ENCODE measurements at regions not wholly inside any gene's neighbourhood (a gene's known extent, or its start where the extent isn't known, plus 50 kb on each side); places are given as distances from the start of the nearest gene placed in this dataset.
"Not testable (repeated sequence)": the region's sequence is repeated elsewhere in the genome, so short reads cannot be mapped to it uniquely, and the experiment has no call there.

GRCh38 chr7:85708221-85708620 lies 521.4 kb upstream of the SEMA3D start:
- intact Hi-C loops (cut with micrococcal nuclease), result no loop called here
- Mint-ChIP-seq H3K4me3 (no peak overlapping the region), H3K9me3 (no peaks in the 10 kb centered on the region), H3K4me1 (ENCODE audit: low read depth) (peaks cover 8% of the 10 kb centered on the region), H3K27ac (no peak overlapping the region), H3K27me3 (no peaks in the 10 kb centered on the region), H3K36me3 (ENCODE audit: low read depth) (no peaks in the 10 kb centered on the region)

- H3K9me3 Mint-ChIP-seq, result no peaks in the 10 kb centered on the region
- no peaks in the 10 kb centered on the region for H3K36me3 Mint-ChIP-seq (ENCODE audit: low read depth)
- no peak overlapping the region for H3K27ac Mint-ChIP-seq
- intact Hi-C loops (cut with micrococcal nuclease), result no loop called here
- H3K4me3 Mint-ChIP-seq, result no peak overlapping the region
- H3K4me1 Mint-ChIP-seq (ENCODE audit: low read depth), result no peaks in the 10 kb centered on the region
- H3K27me3 Mint-ChIP-seq, result no peaks in the 10 kb centered on the region
These were observed 518.2 kb upstream of the SEMA3D start for GRCh38 chr7:85705076-85705475.

GRCh38 chr7:85703251-85704010 lies 516.6 kb upstream of the SEMA3D start:
- H3K4me3 Mint-ChIP-seq, result no peak overlapping the region
- H3K9me3 Mint-ChIP-seq, result no peaks in the 10 kb centered on the region
- no peaks in the 10 kb centered on the region for H3K4me1 Mint-ChIP-seq (ENCODE audit: low read depth)
- no peaks in the 10 kb centered on the region for H3K27me3 Mint-ChIP-seq
- intact Hi-C loops (cut with micrococcal nuclease), result no loop called here
- H3K27ac Mint-ChIP-seq, result no peak overlapping the region
- no peaks in the 10 kb centered on the region for H3K36me3 Mint-ChIP-seq (ENCODE audit: low read depth)

GRCh38 chr7:85702348-85702747 lies 515.5 kb upstream of the SEMA3D start:
- Mint-ChIP-seq H3K36me3 (ENCODE audit: low read depth) (no peaks in the 10 kb centered on the region), H3K4me3 (no peak overlapping the region), H3K4me1 (ENCODE audit: low read depth) (no peaks in the 10 kb centered on the region), H3K27ac (no peak overlapping the region), H3K9me3 (no peaks in the 10 kb centered on the region), H3K27me3 (no peaks in the 10 kb centered on the region)
- intact Hi-C loops (cut with micrococcal nuclease), result no loop called here

- H3K27ac Mint-ChIP-seq, result no peak overlapping the region
- intact Hi-C loops (cut with micrococcal nuclease), result no loop called here
- H3K27me3 Mint-ChIP-seq, result no peaks in the 10 kb centered on the region
- no peaks in the 10 kb centered on the region for H3K4me1 Mint-ChIP-seq (ENCODE audit: low read depth)
- no peak overlapping the region for H3K4me3 Mint-ChIP-seq
- H3K9me3 Mint-ChIP-seq, result no peaks in the 10 kb centered on the region
- H3K36me3 Mint-ChIP-seq (ENCODE audit: low read depth), result no peaks in the 10 kb centered on the region
These were observed 512.6 kb upstream of the SEMA3D start for GRCh38 chr7:85699482-85699881.

GRCh38 chr7:85695533-85695932 lies 508.7 kb upstream of the SEMA3D start:
- Mint-ChIP-seq H3K27ac (no peak overlapping the region), H3K27me3 (no peaks in the 10 kb centered on the region), H3K36me3 (ENCODE audit: low read depth) (no peaks in the 10 kb centered on the region), H3K4me1 (ENCODE audit: low read depth) (peaks cover 4% of the 10 kb centered on the region), H3K4me3 (no peak overlapping the region), H3K9me3 (no peaks in the 10 kb centered on the region)
- intact Hi-C loops (cut with micrococcal nuclease), result no loop called here

GRCh38 chr7:85695041-85695440 lies 508.2 kb upstream of the SEMA3D start:
- Mint-ChIP-seq H3K4me3 (no peak overlapping the region), H3K9me3 (no peaks in the 10 kb centered on the region), H3K27me3 (no peaks in the 10 kb centered on the region), H3K4me1 (ENCODE audit: low read depth) (peaks cover 4% of the 10 kb centered on the region), H3K36me3 (ENCODE audit: low read depth) (no peaks in the 10 kb centered on the region), H3K27ac (no peak overlapping the region)
- intact Hi-C loops (cut with micrococcal nuclease), result no loop called here

GRCh38 chr7:85693326-85693725 lies 506.5 kb upstream of the SEMA3D start:
- intact Hi-C loops (cut with micrococcal nuclease), result no loop called here
- H3K27me3 Mint-ChIP-seq, result no peaks in the 10 kb centered on the region
- no peaks in the 10 kb centered on the region for H3K36me3 Mint-ChIP-seq (ENCODE audit: low read depth)
- peaks cover 4% of the 10 kb centered on the region for H3K4me1 Mint-ChIP-seq (ENCODE audit: low read depth)
- no peaks in the 10 kb centered on the region for H3K9me3 Mint-ChIP-seq
- no peak overlapping the region for H3K27ac Mint-ChIP-seq
- no peak overlapping the region for H3K4me3 Mint-ChIP-seq

- Mint-ChIP-seq H3K4me3 (no peak overlapping the region), H3K4me1 (ENCODE audit: low read depth) (peaks cover 4% of the 10 kb centered on the region), H3K36me3 (ENCODE audit: low read depth) (no peaks in the 10 kb centered on the region), H3K27me3 (no peaks in the 10 kb centered on the region), H3K9me3 (peaks cover 23% of the 10 kb centered on the region), H3K27ac (no peak overlapping the region)
- intact Hi-C loops (cut with micrococcal nuclease), result no loop called here
These were observed 501.9 kb upstream of the SEMA3D start for GRCh38 chr7:85688712-85689111.

- no peaks in the 10 kb centered on the region for H3K4me1 Mint-ChIP-seq (ENCODE audit: low read depth)
- H3K27me3 Mint-ChIP-seq, result no peaks in the 10 kb centered on the region
- peaks cover 25% of the 10 kb centered on the region for H3K9me3 Mint-ChIP-seq
- no peak overlapping the region for H3K4me3 Mint-ChIP-seq
- H3K36me3 Mint-ChIP-seq (ENCODE audit: low read depth), result no peaks in the 10 kb centered on the region
- H3K27ac Mint-ChIP-seq, result no peak overlapping the region
- intact Hi-C loops (cut with micrococcal nuclease), result no loop called here
These were observed 499.7 kb upstream of the SEMA3D start for GRCh38 chr7:85686401-85687181.

- Mint-ChIP-seq H3K4me3 (no peak overlapping the region), H3K4me1 (ENCODE audit: low read depth) (no peaks in the 10 kb centered on the region), H3K36me3 (ENCODE audit: low read depth) (no peaks in the 10 kb centered on the region), H3K27ac (no peak overlapping the region), H3K27me3 (no peaks in the 10 kb centered on the region), H3K9me3 (peaks cover 25% of the 10 kb centered on the region)
- intact Hi-C loops (cut with micrococcal nuclease), result no loop called here
These were observed 499.0 kb upstream of the SEMA3D start for GRCh38 chr7:85685901-85686300.

- H3K9me3 Mint-ChIP-seq, result peaks cover 38% of the 10 kb centered on the region
- no peak overlapping the region for H3K27ac Mint-ChIP-seq
- no peak overlapping the region for H3K4me3 Mint-ChIP-seq
- intact Hi-C loops (cut with micrococcal nuclease), result no loop called here
- no peaks in the 10 kb centered on the region for H3K36me3 Mint-ChIP-seq (ENCODE audit: low read depth)
- no peaks in the 10 kb centered on the region for H3K27me3 Mint-ChIP-seq
- H3K4me1 Mint-ChIP-seq (ENCODE audit: low read depth), result no peaks in the 10 kb centered on the region
These were observed 496.2 kb upstream of the SEMA3D start for GRCh38 chr7:85682833-85683620.

- Mint-ChIP-seq H3K4me3 (no peak overlapping the region), H3K9me3 (peaks cover 38% of the 10 kb centered on the region), H3K4me1 (ENCODE audit: low read depth) (no peaks in the 10 kb centered on the region)
These were observed 494.4 kb upstream of the SEMA3D start for GRCh38 chr7:85681241-85681640.

GRCh38 chr7:85675093-85675492 lies 488.2 kb upstream of the SEMA3D start:
- H3K36me3 Mint-ChIP-seq (ENCODE audit: low read depth); H3K4me3 Mint-ChIP-seq; H3K27me3 Mint-ChIP-seq; intact Hi-C loops (cut with micrococcal nuclease); H3K4me1 Mint-ChIP-seq (ENCODE audit: low read depth); H3K27ac Mint-ChIP-seq: not testable (repeated sequence)
- peaks cover 30% of the 10 kb centered on the region for H3K9me3 Mint-ChIP-seq

More at GRCh38 chr7:85681241-85681640, 494.4 kb upstream of the SEMA3D start:
- H3K36me3 Mint-ChIP-seq (ENCODE audit: low read depth), result no peaks in the 10 kb centered on the region
- intact Hi-C loops (cut with micrococcal nuclease), result no loop called here
- H3K27ac Mint-ChIP-seq, result no peak overlapping the region
- H3K27me3 Mint-ChIP-seq, result no peaks in the 10 kb centered on the region

All from dendritic cell treated with granulocyte-macrophage colony-stimulating factor and Interleukin-4, amounts not matched to agents 40 ng/mL and 50 ng/mL, for 4 days (primary cell).